ENCODE measurements at regions not wholly inside any gene's neighbourhood (a gene's known extent, or its start where the extent isn't known, plus 50 kb on each side); places are given as distances from the start of the nearest gene placed in this dataset.

GRCh38 chr7:153642989-153643388, 409.2 kb upstream of the DPP6 start:
- TF ChIP-seq, protein P1, sequence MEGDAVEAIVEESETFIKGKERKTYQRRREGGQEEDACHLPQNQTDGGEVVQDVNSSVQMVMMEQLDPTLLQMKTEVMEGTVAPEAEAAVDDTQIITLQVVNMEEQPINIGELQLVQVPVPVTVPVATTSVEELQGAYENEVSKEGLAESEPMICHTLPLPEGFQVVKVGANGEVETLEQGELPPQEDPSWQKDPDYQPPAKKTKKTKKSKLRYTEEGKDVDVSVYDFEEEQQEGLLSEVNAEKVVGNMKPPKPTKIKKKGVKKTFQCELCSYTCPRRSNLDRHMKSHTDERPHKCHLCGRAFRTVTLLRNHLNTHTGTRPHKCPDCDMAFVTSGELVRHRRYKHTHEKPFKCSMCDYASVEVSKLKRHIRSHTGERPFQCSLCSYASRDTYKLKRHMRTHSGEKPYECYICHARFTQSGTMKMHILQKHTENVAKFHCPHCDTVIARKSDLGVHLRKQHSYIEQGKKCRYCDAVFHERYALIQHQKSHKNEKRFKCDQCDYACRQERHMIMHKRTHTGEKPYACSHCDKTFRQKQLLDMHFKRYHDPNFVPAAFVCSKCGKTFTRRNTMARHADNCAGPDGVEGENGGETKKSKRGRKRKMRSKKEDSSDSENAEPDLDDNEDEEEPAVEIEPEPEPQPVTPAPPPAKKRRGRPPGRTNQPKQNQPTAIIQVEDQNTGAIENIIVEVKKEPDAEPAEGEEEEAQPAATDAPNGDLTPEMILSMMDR (IDR thresholded peaks at IDR 0.05; ENCODE audit: low read depth, low read length): no peak
- in situ Hi-C loops (cut with HindIII; ENCODE audit: low sequenced_read_pairs): no loop called here
- DNase-seq (ENCODE audit: low read depth, low spot score): no peak
- no peak overlapping the region for H3K4me3 ChIP-seq (ENCODE audit: low read depth, low read length)

- TF ChIP-seq, protein P1 (IDR thresholded peaks at IDR 0.05; ENCODE audit: low read depth, low read length): no peak
- H3K4me3 ChIP-seq (ENCODE audit: low read depth, low read length): no peak overlapping the region
- in situ Hi-C loops (cut with HindIII; ENCODE audit: low sequenced_read_pairs): no loop called here
- no peak for DNase-seq (ENCODE audit: low read depth, low spot score)
These were observed 394.9 kb upstream of the DPP6 start for GRCh38 chr7:153657182-153657800.

DNA sequence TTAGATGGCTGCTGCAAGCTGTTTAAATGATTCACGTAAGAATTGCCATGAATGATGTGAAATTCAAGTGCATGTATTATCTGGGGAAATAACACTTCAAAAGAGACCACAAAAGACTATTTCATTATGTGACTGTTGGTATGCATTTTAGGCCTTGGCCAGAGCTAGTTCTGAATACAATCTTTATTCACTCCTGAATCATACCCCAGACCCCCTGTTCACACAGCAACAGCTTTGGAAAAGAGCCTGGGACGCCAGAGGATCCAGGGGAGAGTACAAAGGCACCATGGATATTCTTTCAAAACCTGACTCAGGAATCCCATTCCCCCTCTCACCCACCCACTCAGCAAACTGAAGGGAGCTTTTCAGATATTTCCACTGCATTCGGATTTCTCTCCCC, 377.1 kb upstream of the DPP6 start:
- no peak for DNase-seq (ENCODE audit: low read depth, low spot score)
- in situ Hi-C loops (cut with HindIII; ENCODE audit: low sequenced_read_pairs): no loop called here
- TF ChIP-seq, protein P1 (IDR thresholded peaks at IDR 0.05; ENCODE audit: low read depth, low read length): no peak
- H3K4me3 ChIP-seq (ENCODE audit: low read depth, low read length): no peak overlapping the region

GRCh38 chr7:153682628-153683027, 369.6 kb upstream of the DPP6 start:
- no peak overlapping the region for H3K4me3 ChIP-seq (ENCODE audit: low read depth, low read length)
- in situ Hi-C loops (cut with HindIII; ENCODE audit: low sequenced_read_pairs): no loop called here
- DNase-seq (ENCODE audit: low read depth, low spot score): no peak
- TF ChIP-seq, protein P1 (IDR thresholded peaks at IDR 0.05; ENCODE audit: low read depth, low read length): no peak

DNA sequence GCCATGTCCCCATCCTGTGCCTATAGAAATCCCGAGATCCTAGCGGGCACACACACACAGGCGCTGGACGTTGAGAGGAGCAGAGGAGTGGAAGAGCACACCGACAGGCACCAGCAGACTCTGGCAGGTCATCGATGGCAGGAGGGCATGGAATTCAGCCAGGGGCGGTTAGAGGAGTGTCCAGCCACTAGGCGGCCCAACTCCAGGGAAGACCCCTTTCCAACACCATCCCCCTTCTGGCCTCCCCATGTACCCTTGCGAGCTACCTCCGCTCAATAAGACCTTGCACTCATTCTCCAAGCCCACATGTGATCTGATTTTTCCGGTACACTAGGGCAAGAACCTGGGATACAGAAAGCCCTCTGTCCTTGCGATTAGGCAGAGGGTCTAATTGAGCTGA, 356.0 kb upstream of the DPP6 start:
- in situ Hi-C loops (cut with HindIII; ENCODE audit: low sequenced_read_pairs): no loop called here
- no peak overlapping the region for H3K4me3 ChIP-seq (ENCODE audit: low read depth, low read length)

GRCh38 chr7:153698046-153698445, 354.2 kb upstream of the DPP6 start:
- no peak for DNase-seq (ENCODE audit: low read depth, low spot score)
- TF ChIP-seq, protein P1 (IDR thresholded peaks at IDR 0.05; ENCODE audit: low read depth, low read length): no peak
- in situ Hi-C loops (cut with HindIII; ENCODE audit: low sequenced_read_pairs): no loop called here
- no peak overlapping the region for H3K4me3 ChIP-seq (ENCODE audit: low read depth, low read length)

More for the DNA sequence above, 356.0 kb upstream of the DPP6 start:
- no peak for DNase-seq (ENCODE audit: low read depth, low spot score)
- TF ChIP-seq, protein P1 (IDR thresholded peaks at IDR 0.05; ENCODE audit: low read depth, low read length): no peak
